HG03095 (cell line): ENCODE measurements at regions not wholly inside any gene's neighbourhood (a gene's known extent, or its start where the extent isn't known, plus 50 kb on each side); places are given as distances from the start of the nearest gene placed in this dataset.
A peak's percentile ranks its signal among the peaks of the same experiment; 100 is the strongest.

Experiments
- ATAC-seq: cut with Tn5 transposase; IDR thresholded peaks from one replicate; pipeline ENCODE4 v1.9.1; 2021; ENCODE audit warnings: moderate library complexity; ENCODE audit not compliant: unreplicated experiment

DNA sequence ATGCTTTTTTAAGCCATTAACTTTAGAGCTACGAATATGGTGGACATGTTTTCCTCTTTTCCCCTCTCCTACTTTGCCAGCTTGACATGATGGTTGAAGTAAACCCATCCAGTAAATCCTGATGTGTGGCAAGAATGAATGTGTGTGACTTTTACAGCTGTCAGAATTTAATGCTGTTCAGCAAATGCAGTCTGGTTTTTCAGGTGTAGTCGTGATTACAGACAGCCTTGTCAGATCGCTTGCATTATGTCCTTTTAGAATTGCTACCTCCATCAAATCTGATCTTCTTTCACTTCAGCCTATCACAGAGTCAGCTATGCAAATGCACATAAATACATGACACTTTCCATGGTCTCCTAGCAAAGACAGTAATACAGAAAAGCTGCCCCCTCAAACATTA is 278.5 kb downstream of the FBXO15 start:
- no peak for ATAC-seq

DNA sequence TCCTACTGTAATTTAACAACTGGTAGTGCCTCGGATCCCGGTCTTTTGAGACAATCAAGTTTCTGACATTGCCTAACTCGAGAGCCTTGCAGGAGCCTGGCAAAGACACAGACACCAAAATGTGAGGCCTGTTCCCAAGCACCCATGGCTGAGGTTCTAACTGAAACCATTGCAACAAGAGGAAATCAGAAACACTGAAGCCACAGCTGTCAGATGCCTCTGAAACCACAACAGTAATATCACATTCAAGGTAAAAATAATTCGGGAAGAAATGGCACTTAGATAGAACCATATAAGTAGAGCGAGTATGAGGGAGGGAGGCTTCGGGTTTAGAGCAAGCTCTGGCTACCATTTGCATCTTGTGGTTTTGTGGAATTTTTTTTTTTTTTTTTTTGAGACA is 285.9 kb downstream of the FBXO15 start:
- ATAC-seq, result no peak

DNA sequence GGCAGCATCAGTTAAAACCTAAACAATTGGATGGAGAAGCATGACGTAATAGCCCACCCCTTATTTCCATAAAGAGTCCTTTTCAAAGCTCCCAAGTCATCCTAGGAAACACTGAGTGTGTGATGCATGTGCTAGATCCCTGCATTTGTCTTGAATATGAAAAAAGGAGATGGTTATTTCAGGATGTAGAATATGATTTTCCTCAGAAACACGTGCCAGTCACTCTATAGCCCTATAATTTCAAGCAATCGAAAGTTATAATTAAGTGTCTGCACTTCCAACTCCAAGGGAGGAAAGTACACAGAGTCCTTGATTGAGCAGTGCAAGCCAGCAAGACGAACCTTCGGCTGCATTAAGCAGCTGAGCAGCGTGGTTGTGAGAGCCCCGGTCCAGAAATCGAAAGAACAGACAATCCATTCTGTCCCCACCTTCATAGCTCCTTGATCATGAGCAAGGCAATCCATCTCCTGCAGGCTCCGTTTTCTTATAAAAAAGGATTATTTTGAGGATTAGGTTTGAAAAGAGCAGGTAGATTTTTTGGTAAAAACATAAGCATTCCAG is 287.7 kb downstream of the FBXO15 start:
- ATAC-seq, result no peak

DNA sequence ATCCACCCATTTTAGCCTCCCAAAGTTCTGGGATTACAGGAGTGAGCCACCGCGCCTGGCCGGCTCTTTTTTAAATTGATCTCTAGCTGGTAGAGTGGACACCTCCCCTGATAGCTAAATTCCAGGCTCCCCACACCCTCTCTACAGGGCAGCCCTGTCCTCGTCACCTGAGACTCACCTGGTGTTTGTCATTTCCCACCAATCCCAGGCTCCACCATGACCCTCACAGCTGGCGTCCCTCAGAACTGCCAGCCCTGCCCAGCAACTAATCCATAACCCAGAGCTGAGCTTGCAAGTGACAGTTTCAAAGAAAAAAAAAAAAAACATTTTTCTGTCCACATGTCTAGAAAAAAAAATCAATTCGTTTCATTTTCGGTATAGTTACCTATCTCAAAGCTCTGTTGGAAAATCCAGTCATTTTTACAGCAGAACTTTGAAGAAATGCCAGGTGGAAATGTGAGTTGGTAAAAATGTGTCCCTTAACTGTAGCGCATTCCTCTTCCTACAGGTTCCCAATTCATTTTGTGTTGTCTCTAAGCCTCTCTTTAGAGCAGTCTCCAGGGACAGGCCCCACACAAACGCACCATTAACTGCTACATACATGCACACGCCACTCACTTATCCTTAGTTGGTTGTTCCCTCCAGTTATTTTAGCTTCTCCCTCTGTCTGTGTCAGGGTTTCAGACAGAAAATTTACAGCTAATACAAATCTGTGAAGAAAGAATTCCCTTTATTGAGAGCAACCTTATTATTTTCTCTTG is 294.7 kb downstream of the FBXO15 start:
- no peak for ATAC-seq

DNA sequence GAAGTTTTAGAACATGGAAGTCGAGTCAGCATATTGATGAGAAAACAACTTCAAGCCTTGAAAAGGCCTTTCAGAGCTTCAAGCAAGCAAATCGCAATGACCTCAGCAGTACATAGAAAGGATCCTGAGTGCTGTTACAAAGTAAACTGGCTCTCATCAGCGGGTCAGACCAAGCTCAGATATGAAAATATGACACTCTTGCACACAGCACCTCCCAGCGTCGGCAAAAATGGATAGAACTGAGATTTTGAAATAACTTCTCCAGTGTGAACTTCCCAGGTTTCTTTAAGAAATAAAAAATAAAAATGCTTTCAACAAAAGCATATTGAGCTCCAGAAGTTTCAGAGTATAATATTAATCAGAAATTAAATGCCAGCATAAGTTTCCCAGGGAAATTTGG is 296.9 kb downstream of the FBXO15 start:
- ATAC-seq, result no peak

DNA sequence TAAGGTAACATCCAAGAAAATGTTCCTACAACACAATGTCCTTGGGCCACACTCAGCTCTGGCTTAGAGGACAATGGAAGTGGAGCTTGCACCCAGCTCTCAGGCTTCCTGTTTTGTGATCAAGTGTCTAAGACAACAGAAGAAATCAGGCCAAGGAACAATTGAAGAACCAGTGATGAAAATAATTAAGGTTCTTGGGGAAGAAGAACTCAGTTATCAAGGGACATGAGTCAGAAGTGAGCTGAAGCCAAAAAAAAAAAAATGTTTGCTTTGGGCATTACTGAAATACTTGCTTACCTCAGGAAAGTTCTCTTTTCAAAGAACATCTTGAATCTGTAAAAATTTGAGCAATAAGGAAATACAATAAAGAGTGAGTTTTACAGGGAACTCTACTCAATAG is 299.0 kb downstream of the FBXO15 start:
- no peak for ATAC-seq

DNA sequence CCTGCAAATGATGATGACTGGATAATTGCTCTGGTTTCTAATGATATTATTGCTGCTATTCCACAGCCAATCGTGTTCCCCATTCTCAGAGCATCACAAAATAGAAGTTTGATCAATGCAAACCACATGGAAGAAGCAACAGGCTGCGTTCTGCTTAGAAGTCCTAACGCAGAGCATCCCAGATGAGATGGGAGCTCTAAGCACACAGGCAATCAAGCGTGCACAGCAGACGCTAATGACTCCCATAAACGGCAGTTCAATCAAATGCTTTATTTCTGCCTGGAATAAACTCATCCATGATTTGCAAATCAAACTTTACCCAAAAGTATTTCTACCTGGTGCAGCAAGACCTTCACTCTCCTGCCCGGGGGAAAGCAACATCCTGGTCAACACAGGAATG is 304.2 kb downstream of the FBXO15 start:
- ATAC-seq, result no peak

DNA sequence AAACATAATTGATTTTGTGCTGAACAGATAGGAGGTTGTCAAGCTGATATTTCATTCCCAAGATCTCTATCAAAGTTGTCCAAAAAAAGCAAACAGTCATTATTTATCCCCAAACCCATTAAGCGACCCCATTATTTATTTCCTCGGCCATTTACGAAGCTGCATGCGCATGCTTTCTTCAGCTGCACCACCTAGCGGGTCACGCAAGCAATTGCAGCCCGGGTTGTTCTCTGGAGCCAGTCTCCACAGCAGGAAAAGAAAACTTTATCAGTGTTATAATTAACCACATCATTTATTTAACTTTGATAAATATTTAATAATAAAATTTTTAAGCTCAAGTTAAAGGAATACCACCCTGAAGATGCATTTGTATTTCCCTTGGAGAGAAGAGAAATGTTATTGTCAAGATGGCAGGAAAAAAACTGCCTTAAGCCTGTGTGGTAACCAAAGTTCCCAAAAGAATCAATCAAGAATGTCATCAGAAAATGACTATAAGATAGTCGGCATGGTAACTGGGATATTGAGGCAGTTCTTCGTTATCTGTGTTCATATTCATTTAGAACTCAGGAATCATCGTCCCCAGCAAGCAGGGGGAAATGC is 304.7 kb downstream of the FBXO15 start:
- ATAC-seq, result peak; percentile 70

DNA sequence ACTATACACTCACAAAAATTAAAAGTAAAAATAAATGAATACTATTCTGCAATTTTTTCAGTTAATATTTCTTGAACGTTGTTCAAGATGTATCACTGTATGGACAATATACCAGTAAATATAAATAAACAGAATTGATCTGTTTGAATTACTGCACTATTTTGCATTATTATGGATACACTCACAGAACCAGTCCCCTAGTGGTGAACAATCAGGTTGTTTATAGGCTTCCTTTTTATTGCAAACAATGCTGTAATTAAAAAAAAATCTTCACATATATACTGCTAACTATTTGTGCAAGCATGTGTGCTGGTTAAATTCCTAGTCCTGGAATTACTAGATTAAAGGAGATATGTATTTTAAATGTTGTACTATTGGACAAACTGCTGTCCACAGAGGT is 306.0 kb downstream of the FBXO15 start:
- no peak for ATAC-seq

DNA sequence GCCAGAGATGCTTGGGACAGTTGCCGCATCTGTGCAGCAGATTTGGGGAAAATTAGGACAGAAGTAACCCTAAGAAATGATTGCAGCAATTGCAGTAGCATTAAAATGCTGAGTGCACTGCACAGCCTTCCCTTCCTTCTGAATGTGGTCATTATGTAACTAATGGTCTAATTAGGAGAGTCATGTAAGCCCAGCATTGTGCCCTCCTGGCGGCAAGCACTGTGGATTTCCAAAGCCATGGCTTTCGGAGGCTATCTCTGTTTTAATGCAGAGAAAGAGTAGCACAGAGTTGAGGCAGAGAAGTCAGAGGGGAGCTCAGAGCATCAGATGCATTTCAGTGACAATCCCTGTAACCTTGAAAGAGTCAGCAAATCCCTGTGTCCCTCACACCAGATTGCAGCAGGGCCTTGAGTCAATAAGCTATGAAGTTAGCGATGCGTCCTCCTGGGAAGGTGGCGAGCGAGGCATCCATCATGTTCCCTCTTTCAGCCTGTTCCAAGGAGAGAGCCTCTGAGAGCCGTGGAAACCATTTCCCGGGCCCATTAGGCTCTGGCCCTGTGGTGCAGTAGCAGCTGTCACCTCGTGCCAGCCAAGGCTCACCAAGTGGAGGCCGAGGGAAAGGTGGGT is 307.2 kb downstream of the FBXO15 start:
- no peak for ATAC-seq

DNA sequence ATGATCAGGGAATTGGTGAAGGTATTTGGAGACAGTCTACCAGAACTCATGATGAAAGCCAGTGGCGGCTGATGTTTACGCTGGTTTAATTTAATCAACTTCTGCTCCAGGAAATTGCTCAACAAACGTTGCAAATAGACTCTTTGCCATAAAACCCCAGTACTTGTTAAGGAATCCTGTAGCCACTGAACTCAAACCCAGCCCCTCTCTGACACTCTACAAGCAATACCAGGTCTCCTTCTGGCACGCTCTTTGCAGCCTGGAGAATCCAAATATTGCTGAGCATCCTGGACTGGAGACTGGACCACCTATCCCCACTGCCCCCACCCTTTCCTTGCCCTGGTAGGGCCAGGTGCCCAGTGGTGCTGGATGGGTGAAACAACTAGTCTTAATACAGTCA is 308.2 kb downstream of the FBXO15 start:
- ATAC-seq, result no peak

DNA sequence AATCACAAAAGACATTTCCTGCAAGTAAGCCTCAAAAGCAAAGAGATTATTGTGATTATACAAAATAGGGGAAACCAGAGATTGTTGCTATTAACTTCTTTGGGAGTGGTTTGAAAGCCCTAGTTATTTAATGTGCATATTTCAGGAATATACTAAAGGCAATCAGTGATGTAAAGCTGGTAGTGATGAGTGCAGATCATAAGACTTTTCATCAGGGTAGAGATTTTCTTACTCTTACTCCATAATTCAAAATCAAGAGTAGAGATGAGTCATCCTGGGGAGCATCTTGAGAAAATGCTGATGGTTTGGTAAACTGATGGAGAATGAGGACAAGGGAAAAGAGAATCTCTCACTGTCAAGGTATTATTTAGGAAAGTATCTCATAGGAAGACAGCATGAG is 309.5 kb downstream of the FBXO15 start:
- ATAC-seq, result no peak

DNA sequence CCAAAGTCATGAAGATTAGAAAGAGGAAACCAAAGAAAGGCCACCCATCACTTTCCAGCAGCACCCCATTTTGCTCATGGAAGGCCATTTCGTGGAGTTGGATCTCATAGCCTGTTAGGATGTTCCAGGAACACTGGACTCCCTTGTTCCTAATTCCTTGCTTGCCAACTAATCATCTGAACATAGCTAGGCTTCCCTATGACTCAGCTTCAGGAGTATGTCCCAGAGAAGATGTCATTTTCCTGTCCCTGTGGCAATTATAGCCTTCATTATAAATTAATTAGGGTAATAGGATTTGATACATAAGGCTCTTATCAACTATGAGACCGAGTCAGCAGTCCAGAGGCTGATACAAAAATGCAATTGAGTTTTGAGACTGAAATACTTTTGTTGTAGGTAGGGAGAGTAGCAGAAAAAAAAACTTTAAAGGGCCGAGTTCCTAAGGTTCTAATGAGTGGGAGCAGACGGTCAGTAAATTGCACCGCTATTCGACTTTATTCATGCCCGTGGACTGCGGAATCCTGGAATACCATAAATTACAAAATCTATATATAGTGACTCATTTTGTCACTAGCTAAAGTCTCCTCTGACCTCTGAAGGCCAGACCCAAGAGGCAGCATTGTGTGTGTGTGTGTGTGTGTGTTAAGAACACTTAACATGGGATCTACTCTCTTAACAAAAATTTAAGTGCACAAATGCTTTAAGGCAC is 311.8 kb downstream of the FBXO15 start:
- no peak for ATAC-seq

DNA sequence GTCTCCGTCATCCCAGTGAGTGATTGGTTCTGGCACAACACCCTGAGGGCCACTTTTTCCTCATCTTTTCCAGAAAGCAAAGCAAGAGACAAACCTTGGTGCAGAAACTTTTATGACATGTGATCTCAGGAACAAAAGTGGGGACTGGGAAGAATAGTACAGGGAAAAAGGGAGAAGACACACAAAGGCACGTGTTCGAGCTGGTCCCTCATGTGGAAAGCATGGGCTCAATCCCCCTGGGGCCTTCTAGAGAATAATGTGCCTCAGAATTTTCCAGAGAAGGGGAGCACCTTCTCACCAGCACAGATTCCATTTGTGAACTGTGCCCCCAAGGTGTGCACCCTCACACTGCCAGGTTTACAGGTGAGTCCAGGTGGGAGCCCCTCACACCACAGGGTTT is 312.6 kb downstream of the FBXO15 start:
- ATAC-seq, result no peak

DNA sequence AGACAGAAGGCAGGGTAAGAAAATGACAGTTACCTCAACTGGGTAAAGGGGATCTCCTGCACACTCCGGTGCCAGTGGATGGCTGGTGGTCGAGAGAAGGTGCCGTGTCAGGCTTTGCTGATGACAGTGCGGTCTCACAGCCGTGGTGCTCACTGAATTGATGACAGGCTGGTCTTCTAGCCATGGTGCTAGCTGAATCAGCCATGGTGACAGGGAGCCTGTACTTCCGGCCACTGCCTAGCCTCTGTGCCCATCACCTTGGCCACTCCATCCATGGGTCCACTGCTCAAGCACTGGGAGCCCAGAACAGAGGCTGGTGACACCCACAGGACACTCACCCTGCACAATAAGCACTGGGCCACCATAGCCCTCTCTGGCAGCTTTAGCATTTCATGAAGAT is 315.9 kb downstream of the FBXO15 start:
- no peak for ATAC-seq

DNA sequence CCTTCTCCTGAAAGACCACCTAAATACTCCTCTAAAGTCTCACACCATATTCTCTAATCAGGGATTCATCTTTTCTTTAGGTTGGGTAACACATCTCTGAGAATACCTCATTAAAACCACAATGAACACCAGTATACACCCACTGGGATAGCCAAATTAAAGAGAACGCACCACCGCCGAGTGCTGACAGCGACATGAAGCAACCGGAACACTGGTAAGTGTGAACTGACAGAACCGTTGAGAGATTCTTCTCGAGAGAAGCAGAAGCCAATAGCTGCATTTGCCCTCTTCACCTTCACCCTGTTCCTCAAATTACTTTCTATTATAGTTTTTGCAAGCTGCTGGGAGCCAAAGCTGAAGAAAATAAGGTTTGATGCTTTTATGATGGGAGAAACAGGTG is 318.5 kb downstream of the FBXO15 start:
- no peak for ATAC-seq

DNA sequence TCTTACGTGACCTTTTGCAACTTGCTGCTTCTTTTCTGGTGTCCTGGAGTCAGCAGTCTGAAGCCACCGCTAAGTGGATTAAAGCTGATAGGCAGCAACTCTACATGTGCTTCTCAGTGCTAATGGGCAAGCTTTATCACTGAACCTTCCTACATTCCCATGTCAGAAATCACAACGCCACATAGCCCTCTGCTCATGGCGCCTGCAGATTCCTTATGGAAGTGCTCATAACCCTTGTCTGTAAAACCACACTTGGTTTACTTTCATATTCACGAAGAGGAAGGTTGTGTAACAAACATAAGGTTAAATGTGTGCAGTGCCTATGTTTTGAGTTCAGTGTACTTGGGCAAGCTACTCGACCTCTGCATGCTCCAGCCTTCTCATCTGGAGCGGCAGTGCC is 319.8 kb downstream of the FBXO15 start:
- ATAC-seq, result no peak

DNA sequence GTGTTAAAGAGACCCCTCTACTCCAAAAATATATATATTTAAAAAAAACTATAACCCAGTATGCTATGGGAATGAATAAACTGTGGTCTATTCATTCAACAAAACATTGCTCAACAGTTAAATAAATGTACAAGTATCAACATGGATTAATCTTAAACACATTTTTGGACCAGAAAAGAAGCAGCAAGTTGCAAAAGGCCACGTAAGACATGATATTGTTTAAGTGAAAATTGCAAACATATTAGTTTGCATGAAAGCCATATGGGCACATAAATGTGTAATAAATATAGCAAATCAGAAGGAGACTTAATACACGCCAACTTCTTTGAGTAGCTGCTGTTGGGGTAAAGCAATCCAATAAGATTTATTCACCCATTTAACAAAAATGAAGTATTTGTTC is 321.5 kb downstream of the FBXO15 start:
- ATAC-seq, result no peak

DNA sequence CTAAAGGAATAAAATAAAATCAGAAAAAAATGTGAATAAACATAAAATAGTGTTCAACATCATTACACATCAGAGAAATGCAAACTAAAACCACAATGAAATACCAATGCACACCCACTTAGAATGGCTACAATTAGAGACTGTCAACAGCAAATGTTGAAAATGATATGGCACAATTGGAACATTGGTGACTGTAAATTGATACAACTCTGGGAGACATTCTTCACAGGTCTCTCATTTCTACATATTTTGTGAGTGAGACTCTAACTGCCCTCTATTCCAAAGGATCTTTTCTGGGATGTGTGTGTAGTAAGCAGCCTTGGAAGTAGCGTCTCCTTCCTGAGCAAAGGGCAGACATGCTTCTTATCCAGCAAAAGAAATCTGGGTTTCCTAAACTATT is 323.0 kb downstream of the FBXO15 start:
- no peak for ATAC-seq

DNA sequence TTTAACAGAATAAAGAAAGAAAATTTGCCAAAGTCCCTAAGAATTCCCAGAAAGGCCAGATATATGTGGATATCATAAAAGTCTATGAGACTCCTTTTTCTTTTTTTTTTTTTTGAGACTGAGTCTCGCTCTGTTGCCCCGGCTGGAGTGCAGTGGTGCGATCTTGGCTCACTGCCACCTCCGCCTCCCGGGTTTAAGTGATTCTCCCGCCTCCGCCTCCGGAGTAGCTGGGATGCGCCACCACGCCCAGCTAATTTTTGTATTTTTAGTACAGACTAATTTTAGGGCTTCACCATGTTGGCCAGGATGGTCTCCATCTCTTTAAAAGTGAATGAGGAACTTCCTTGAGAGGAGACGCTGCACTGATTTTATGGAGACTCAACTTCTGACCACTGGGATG is 335.2 kb downstream of the FBXO15 start:
- no peak for ATAC-seq

DNA sequence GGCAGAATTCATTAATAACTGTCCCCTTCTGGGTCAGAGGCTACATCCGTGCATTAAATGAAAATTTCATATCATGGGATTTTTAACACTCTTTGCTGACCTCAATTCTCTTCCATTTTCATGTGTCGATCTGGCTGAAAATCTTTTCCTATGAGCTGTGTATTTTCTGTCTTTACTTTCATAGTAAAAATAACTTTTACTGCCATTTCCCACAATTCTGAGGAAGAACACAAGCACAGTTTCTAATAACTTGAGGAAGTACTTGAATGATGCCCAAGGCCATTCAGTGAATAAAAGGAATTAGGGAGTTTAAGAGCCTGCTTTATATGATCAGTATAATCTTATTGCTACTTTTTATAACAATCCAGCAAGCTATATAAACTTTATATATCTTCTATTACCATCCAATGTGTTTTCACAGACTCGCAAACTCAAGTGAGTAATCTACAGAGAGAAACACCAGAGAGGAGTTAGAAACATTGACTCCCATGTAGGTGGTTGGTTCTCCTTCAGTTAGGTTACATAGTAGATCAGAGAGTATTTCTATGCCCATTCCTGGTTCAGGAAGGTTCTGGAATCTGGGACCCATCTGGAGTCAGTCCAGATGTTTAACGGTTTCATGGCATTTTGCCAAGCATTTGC is 340.0 kb downstream of the FBXO15 start:
- no peak for ATAC-seq
